Stimulated activated CD8-positive, alpha-beta memory T cell treated with anti-CD3 and anti-CD28 coated beads, Interleukin-12 subunit alpha, Interleukin-12 subunit beta, amount 100 ng/mL, for 24 hours (primary cell): ENCODE measurements at regions not wholly inside any gene's neighbourhood (a gene's known extent, or its start where the extent isn't known, plus 50 kb on each side); places are given as distances from the start of the nearest gene placed in this dataset.
"Not testable (repeated sequence)": the region's sequence is repeated elsewhere in the genome, so short reads cannot be mapped to it uniquely, and the experiment has no call there.

Source experiments
- DNase-seq: peaks from one replicate; pipeline ENCODE4 v3.0.0-alpha.2; 2020; ENCODE audit errors: extremely low read depth

DNA sequence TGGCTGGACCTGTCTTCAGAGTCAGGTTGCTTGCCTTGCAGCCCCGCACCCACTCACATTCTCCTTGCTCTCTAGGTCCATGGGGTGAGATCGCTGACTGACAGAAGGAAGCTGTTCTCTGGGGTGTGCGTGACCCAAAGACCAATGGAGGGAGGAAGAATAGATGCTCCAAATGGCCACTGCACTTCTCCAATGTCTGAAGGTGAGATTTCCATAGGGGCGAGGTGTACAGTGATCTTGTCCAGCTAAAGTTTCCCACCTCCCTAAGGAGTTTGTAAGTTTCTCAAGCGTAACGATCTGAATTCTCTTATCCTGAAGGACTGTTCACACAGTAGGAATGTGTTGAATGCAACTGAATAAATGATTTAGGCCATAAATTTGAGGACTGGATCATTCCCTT is 211.9 kb upstream of the IRF2BP2 start:
- no peak for DNase-seq

DNA sequence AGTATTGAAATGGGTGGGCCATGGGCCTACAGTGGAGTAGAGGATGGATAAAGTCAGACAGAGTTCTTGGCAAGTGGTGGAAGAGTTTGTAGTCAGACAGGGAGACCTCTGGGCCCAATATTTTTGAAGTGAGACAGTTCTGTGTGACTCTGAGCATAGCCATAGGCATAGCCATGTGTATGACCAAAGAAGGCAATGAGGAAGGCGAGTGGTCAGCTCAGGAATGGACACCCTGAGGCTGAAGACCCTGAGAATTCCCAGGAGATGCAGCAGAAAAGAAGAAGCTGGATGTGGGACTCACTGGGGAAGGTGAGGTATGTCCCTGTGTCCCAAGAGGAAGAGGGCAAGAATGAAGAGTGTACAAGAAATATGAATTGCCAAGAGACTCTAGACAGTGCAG is 210.6 kb upstream of the IRF2BP2 start:
- no peak for DNase-seq

DNA sequence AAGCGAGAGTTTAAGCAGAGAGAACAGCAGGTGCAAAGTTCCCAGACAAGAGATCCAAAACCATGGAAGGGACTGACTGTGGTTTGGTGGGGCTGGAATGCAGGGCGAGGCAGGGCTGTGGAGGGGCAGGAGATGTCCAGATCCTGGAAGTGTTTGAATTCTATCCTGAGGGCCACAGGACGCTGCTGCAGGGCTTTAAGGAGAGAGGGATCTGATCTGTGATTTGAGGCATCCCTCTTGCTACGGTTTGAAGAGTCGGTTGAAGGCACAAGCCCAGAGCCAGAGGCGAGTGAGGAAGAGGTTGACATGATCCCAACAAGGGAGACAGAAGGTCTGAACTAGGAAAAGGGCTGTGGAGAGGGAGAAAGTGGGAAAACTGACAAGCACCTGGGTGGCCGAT is 209.9 kb upstream of the IRF2BP2 start:
- DNase-seq = not testable (repeated sequence)

DNA sequence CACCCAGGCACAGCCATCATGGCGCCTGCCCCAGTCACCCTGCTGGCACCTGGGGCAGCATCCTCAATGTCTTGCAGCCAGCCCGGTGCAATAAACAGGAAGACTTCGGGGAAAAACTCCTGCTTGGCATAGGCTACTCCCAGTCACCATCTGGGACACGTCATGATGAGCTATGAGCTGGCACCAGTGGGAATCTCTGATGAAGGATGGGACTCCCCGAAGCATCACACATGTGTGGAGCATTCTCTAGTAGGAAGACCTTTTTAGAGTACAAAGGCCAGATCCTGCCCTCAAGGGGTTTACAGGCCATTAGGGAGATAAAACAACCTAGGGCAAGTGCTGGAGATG is 208.0 kb upstream of the IRF2BP2 start:
- not testable (repeated sequence) for DNase-seq

DNA sequence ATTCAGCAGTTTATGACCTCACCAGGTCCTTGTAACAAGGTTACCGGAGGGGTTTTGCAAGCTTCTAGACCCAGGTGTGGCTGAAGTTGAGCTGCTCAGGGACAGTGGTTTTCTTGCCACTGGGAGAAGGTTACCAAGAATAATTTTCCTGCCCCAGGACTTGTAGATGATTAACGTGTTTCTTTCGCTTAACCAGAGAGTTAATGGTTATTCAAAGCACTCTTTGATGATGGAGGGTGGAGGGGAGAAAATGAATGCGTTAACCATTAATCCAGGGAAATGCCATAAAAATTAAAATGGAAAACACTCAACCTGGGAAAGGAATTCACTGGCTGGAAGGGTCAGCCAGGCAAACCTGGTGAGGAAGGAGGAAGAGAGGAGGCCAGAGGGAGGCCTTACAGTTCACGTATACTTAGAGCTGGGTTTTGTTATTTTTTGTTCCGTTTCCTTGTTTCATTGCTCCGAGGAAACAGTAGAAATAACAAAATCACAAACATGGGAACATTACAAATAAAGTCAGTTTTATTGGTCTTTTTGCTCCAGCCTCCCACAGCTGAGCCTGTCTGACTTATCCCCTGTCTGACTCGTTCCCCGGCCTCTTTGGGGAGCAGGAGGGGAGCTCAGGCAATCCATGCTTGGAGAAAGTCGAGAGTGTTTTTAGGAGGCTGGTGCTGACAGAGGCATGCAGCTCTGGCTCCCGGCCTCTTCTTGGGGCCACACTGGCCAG is 207.5 kb upstream of the IRF2BP2 start:
- not testable (repeated sequence) for DNase-seq

DNA sequence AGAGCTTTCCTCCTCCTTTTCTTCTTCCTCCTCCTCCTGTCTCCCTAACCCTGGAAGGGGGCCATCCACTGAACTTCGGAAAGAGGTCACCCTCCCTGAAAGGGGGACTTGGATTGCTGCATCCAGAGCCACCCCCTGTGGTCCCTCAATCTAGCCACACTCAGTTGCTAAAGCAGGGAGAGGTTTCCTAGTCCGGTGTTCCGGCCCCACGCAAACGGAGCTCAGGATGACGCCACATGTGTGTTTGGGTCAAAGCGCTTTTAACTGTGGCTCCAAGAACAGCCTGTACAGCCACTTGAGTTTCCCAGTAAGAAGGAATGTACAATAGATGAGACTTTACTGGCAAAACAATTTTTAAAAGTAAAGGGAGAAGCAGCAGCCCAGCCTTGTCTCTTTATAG is 206.9 kb upstream of the IRF2BP2 start:
- not testable (repeated sequence) for DNase-seq

DNA sequence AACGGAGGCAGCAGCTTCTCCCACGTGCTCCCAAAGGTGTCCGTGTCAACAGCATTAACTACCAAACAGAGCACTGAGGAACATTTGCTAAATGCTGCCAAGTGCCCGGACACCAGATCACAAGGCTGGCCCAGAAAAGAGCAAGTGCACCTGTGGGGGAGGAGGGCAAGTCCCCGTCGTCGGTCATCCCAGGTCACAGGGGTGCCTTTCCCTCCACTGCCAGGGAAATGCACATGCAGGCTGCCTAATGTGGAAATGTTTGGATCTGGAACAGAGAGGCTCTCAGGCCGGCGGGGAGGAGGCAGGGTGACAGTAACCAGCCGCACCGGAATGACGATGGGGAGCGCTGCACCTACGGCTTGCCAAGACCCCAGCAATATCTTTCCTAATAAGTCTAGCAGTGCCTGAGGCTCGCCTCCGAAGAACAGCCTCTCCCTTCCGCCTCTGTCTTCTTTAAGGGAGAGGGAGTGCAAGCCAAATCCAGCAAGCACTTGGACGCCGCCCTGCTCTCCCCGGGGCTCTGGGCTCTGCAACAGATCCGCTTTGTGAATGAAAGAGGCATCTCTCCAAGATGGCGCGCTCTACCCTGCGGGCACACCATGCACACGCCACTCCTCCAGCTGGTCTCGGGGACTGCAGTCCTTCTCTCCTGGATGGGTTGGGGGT is 206.3 kb upstream of the IRF2BP2 start:
- DNase-seq = not testable (repeated sequence)

DNA sequence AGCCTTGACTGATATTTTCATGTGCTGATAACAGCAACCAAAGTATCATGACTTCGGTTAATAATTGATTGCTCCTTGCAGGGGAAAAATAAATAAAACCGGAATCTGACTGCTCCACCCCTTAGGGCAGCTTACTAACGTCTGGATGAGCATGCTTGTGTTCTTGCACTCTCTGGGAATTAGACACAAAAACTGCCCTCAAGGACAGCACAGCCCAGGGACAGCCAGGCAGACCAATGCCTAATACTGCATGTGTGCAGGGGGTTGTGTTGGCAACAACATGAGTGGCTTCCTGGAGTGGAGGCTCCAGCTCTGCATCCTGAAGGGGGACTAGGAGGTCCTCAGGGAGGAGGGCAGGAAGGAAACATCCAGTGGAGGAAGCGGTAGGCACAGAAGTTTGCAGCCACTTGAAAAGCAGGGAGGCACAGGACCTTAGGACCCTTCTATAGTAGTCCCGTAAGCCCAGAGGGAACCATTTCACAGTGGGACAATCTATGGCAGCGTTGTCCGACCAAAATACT is 205.4 kb upstream of the IRF2BP2 start:
- not testable (repeated sequence) for DNase-seq

DNA sequence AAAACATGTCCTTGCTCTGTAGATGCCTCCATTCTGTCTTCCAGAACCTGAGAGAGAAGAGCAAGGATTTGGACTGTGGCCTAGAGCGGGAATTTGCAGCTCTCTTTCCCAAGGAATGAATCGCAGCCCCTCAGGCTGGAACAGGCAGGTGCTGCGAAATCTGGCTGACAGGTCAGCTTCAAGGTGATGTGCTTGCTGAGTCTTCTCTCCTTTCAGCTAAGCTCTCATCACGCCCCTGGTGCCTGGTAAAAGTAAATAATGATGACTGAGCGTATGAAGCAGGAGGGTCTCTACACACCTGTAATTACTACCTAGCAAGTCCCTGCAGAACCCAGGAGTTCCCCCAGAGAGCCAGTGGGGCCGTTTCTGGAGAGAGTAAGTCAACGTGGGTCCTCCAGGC is 204.3 kb upstream of the IRF2BP2 start:
- DNase-seq = not testable (repeated sequence)

DNA sequence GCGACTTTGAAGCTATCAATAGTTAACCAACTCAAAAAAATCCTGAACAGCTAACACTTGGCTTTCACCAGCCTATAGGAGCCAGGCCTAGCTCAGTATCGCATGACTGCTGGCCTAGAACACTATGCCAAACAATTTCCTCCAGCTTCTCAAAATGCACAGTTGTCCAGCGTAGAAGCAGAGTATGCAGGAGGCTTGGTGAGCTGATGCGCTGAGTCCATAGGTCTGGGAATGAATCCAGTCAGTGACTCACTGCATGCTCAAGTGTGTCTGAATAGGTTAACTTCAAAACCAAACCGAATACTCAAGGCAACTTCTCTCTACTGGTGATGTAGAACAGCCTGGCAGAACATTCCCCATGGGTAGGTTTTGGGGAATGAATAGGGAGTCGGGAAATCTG is 201.8 kb upstream of the IRF2BP2 start:
- not testable (repeated sequence) for DNase-seq

DNA sequence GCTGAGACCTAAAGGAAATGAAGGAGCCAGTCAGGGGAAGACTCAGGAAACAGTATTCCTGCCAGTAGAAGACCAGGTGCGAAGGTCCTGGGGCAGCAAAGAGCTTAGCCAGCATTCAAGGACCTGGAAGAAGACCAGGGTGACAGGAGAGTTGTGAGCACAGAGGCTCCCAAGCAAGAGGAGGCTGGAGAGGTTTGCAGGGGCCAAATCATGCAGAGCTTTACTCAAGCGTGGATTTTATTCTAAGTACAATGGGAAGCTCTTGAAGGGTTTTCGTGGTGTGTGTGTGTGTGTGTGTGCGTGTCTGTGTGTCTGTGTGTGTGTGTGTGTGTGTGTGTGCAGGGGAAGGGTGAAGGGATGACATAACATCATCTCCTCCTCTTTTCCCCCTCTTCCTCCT is 200.7 kb upstream of the IRF2BP2 start:
- not testable (repeated sequence) for DNase-seq

DNA sequence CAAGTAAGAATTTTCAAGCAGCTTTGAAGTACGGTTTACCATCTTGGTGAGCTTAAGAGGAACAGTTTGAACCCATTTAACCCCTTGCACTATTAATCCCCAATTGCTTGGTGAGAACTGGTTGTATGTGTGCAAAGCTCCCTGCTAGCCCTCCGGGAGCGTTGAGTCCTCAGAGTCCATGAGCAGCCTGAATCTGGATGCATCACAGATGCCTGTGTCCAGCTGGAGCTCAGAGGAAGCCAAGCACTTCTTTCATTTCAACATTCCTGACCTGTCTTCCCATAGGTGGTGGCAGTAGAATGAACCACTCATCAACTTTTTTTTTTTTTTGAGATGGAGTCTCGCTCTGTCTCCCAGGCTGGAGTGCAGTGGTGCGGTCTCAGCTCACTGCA is 199.9 kb upstream of the IRF2BP2 start:
- not testable (repeated sequence) for DNase-seq

DNA sequence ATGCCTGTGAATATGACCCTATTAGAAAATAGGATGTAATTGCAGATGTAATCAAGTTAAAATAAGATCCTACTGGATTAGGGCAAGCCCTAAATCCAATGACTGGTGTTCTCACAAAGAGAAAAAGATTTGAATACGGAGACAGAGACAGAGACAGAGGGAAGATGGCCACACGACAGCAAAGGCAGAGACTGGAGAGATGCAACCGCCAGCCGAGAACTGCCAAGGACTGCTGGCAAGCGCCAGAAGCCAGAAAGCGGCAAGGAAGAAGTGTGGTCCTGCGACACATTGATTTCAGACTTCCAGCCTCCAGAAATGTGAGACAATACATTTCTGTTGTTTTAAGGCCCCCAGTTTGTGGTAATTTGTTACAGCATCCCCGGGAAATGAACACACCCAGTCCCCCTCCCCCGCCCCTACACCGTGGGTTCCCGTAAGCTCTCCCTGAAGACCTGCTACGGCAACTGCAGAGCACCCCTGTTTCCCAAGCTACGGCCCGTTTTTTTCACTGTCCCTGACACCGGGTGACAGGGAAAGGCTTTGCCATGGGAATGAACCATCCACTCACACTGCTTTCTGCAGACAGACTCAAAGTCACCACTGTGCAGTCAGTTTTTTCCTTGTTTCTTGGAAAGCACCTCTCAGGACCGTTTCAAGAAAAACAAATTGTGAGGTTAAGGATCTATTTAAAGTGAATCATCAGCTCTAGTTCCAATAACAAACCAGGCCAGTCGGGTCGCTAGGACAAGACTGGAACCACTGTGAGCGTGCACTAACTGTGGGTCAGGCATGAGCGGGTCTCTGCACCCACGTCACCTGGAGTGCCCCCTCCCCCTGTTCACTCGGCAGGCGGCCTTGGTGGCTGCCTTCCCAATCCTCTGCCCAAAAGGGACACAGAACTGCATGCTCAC is 199.2 kb upstream of the IRF2BP2 start:
- DNase-seq = not testable (repeated sequence)

DNA sequence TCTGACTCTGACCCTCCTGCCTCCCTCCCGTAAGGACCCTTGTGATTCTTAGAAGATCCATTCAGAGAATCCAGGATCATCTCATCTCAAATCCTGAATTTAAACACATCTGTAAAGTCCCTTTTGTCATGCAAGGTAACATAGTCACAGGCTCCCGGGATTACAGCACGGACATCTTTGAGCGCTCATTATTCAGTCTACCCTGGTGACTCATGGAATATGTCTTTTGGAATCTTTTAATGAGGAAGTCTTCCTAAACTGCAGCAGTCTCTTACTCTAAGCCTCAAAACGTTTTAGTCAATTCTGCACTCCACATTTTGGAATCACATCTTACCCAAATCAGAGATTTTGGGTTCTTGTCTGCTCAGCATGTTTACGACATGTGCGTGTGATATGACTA is 198.5 kb upstream of the IRF2BP2 start:
- not testable (repeated sequence) for DNase-seq

DNA sequence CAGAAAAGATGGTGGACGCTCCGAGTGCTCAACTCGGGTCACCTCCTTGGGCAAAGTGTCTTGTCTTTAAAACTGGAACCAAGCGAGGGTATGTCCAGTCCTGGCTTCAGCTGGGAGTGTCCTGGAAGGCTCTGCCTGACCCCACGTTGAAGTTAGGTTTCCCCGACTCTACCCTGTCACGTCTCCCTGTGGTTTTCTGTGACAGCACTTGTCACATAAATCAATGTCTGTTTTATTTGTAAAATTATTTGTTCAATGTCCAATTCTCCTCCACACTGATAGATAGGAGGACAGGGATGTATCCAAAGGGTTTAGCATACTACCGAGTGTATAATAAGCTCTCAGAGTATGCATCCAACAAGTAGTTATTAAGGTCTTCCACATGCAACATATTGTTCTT is 197.7 kb upstream of the IRF2BP2 start:
- not testable (repeated sequence) for DNase-seq

DNA sequence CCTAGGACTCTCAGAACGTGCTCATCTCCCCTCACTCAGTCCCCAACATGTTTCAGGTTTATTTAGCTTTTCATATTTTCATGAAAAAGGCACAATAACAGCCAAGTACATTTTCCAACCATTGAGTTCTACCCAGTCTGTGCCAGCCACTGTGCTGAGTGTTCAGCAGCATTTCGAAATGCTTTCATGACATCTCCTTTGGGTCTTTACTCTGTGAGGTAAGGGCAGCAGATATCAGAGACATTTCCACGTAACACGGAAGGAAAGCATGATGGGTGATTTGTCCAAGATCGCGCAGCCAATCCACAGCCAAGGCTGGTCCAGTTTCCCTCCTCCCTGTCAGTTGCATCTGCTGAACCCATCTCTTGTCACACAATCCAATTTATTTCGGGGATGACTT is 192.6 kb upstream of the IRF2BP2 start:
- DNase-seq = not testable (repeated sequence)

DNA sequence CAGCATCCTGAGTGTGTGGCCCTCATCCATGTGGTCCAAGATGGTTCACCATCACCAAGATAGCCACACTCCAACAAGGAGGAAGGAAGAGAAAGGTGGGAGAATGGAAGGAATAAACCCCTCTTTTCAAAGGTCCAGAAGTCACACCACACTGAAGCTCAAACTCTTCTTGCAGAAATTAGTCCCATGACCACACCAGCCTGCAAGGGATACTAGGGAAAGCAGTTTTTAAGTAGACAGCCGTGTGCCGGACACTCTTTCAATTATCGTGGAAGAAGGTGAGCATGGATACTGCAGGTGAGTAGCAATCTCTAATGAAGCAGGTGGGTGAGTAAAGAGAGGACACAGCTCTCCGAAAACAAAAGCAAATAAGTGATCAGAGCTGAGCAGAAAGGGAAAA is 191.7 kb upstream of the IRF2BP2 start:
- DNase-seq = not testable (repeated sequence)

DNA sequence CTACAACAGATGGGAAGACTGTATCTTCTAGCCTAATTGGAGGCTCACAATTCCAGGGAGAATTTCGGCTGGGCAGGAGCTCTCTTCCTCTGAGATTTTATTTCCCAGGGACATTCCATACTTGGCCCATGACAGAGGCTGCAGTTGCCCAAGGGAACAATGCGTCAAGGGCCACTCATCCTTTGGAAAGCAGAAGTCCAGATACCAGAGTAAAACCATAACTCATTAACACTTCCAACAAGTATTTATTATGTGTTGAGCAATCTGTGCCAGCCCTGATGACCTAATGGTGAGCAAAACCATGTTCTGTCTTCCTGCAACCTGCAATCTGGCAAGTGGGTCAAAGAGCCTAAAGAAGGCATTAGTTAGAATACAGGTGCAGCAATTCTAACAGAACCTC is 191.2 kb upstream of the IRF2BP2 start:
- not testable (repeated sequence) for DNase-seq

DNA sequence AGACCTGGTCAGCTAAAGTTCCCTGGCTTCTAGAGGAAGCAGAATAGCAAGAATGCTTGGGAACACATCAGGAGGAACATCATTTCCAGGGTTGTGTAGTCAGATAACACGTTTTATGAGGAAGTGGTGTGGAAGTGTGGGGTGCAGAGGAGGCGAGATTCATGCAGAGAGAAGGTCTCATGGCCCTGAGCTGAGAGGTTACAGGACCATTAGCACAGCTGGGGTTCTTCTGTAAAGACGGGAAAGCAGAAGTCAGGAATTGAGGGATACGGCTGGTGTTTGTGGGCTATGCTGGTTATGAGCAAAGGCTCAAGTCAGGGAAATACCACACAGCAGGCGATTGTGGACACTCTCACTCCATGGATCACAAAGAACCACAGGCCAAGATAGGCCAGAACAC is 190.6 kb upstream of the IRF2BP2 start:
- not testable (repeated sequence) for DNase-seq

DNA sequence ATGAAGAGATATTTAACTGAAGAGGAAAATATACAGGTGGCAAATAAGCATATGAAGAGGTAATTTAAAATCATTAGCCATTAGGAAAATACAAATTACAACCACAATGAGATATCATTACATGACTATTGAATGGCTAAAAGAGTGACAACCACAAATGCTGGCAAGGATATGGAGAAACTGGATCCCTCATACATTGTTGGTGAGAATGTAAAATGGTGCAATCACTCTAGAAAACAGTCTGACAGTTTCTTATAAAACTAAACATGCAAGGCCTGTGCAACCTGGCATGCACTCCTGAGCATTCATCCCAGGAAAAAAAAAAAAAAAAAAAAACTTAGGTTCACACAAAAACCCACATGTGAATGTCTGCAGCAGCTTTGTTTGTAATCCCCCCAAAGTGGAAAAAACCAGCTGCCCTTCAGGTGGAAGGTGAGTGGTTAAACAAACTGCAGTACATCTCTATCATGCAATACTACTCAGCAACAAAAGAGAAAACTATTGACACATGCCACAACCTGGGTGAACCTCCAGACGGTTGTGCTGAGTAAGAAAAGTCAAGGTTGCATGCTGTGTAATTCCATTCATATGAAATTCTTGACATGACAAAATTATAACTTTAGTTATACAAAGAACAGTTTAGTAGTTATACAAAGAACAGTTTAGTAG is 189.2 kb upstream of the IRF2BP2 start:
- DNase-seq = not testable (repeated sequence)

DNA sequence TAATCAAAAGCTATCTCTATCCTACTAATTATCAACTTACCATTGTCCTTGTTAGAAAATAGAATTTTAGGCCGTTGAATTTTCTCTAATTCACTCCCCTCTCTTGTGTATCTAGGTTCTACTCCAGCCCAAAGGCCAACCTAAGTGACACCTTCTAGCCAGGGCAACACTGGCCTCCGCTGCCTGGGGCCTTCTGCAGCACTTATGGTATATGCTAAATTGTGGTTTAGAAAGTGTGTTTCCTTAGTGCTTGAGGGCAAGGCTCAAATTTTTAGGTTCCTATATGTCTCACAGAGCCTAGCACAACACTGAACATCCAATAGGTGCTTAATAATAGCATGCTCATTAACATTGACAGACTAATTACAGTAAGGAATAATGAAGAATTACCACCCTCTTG is 187.2 kb upstream of the IRF2BP2 start:
- not testable (repeated sequence) for DNase-seq

DNA sequence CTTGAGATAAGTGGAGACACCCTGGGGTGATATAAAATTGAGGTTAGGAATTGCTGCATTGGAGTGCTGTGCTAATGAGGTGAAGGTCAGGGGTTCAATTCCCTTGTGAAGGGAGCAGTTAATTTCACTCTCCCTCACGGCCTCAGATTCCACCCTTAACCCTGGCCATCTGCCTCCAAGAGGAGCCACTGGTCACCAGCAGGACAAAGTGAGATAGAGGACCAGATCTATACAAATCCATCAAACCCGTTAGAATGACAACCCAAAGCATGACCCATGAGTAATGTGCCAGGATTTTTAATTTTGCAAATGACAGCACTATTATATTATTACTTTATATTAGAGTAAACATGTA is 186.4 kb upstream of the IRF2BP2 start:
- DNase-seq = not testable (repeated sequence)
